Effector CD4-positive, alpha-beta T cell (primary cell): ENCODE measurements at regions not wholly inside any gene's neighbourhood (a gene's known extent, or its start where the extent isn't known, plus 50 kb on each side); places are given as distances from the start of the nearest gene placed in this dataset.

Source experiments
- DNase-seq: peaks from one replicate; pipeline ENCODE4 v3.0.0-alpha.2; 2020

DNA sequence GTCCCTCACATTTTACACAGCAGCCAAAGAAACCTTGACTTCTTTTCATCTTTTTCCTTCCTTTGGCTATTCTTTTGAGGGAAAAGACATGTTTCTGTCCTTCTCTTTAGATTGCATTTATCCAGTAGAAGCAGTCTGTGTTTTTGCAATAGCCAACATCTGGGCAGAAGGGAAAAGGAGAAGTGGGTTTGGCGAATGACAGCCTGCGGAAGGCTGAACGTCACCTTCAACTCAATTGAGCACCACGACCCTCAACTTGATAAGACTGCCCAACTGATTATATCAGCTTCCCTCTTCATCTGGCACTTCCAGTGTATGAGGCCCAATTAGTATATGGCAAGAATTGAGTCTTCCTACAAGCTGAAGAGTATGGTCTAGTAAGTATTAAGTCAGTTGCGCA, 1997.6 kb upstream of the WWC1 start:
- DNase-seq, result no peak

- no peak for DNase-seq
Observed at GRCh38 chr5:166302166-166302565, 1989.3 kb upstream of the WWC1 start.

- no peak for DNase-seq
Observed at GRCh38 chr5:166317425-166317824, 1974.0 kb upstream of the WWC1 start.

- no peak for DNase-seq
Observed at GRCh38 chr5:166320920-166321480, 1970.4 kb upstream of the WWC1 start.

- DNase-seq, result no peak
Observed at GRCh38 chr5:166324372-166324771, 1967.1 kb upstream of the WWC1 start.

DNA sequence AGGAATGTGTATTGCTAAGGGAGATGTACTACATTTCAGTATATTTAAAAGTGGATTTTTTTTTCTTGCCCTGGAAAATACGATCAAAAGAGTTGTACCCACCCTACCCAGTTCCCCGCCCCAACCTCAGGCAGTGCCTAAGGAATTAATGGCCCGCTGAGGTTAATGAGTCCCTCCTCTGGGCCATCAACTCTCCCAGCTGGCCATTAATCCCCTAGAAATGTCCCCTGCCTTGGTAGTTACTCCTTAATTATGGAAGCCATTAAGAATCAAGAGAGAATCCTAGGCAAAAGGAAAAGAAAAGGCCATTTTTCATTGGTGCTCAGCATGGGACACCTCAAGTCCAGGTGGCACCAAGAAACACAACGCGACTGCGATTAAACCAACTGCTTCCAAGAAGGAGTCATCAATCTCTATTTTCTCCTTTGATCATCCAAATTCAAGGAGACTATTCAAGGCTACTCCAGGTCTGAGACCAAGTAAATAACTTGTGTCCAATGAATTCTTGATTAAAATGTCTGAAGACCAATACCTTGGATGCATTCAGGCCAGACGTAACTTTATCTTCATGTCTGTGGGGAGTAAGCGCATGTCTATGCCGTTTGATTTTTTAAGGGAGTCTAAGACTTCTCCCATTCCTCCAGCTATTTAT, 1962.2 kb upstream of the WWC1 start:
- no peak for DNase-seq

DNA sequence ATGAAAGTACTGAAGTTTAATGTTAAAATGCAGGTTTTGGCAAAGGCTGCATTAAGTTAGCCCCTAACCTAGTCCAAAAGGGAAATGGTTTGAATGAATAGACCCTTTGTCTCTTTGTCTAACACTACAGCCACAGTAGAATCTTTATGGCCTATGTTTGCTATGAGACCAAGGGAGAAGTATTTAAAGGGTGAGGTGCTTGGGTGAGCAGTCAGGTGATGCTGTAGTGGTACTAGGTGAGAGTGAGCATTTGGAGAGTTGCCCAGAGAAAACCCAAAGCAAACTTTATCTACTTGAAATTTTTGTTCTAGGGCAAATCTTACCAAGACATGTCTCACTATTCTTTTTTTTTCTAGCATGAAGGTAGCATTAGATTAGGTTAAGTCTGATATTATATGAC, 1961.4 kb upstream of the WWC1 start:
- no peak for DNase-seq

DNA sequence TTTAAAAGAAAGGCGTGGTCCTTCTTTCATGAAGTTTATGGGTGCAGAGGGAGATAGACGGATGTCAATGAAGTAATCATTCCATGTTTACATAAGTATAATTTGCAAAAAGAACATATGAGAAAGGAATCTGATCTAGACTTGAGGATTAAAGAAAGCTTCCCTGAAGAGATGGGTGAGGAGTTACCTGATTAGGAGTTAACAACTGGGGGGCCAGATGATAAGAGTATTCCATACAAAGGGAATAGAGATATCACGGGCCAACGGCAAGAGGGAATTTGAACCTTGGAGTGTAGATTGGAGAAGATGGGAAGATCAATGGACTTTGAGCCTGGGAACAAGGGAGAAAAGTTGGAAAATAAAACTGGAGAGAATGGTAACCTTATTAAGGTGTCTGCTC, 1959.9 kb upstream of the WWC1 start:
- no peak for DNase-seq

- no peak for DNase-seq
Observed at GRCh38 chr5:166338801-166339200, 1952.6 kb upstream of the WWC1 start.

- DNase-seq, result no peak
Observed at GRCh38 chr5:166340039-166340438, 1951.4 kb upstream of the WWC1 start.

GRCh38 chr5:166341740-166342337, 1949.6 kb upstream of the WWC1 start:
- DNase-seq, result no peak

DNA sequence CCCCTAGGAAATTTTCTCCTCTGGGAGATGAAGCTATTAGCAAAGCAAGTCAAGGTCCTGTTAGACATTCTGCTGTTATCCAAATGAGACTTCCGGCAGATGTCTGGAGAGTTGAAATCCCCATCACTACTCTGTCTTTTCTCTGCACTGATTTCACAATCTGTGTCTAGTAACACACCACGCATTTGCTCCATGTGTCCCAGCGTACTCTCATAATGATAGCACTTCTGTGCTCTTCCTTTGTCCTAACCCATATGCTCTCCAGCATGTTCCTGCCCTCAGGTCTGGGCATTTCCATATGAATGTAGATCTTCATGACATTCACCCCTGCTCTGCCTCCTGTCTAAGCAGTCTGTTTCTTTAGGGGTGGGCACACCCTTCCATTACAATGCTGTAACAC, 1949.0 kb upstream of the WWC1 start:
- no peak for DNase-seq

DNA sequence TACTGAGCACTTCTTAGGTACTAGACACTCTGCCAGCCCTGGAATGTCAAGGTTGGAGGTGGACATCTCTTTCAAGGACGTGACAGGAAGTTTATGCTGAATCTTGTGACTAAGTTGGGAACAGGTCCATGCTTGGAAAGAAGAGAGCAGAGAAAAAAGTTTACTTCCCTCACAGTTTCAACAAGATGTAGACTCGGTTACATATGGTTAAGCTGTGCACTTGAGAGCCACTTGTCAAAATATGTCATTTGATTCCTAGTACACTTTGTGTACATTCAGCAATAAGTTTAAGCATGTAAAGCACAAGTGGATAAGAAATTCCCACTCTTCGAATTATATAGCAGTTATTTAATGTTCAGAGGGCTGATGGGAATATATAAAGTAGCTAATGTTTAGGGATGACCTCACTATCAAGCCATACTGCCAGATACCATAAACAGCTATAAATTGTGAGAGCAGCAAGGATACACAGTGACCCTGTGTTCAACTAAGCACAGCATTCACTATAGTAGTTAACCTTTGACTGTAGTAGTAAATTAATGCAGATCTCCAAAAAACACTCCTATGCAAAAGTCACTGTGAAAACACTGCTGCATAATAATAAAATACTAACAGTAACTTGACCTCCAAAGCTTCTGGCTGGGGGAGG, 1944.6 kb upstream of the WWC1 start:
- DNase-seq, result no peak

GRCh38 chr5:166349046-166349445, 1942.4 kb upstream of the WWC1 start:
- DNase-seq, result no peak

- no peak for DNase-seq
Observed at GRCh38 chr5:166353580-166353979, 1937.9 kb upstream of the WWC1 start.

- DNase-seq, result no peak
Observed at GRCh38 chr5:166354332-166354731, 1937.1 kb upstream of the WWC1 start.

GRCh38 chr5:166356096-166356495, 1935.3 kb upstream of the WWC1 start:
- DNase-seq, result no peak

DNA sequence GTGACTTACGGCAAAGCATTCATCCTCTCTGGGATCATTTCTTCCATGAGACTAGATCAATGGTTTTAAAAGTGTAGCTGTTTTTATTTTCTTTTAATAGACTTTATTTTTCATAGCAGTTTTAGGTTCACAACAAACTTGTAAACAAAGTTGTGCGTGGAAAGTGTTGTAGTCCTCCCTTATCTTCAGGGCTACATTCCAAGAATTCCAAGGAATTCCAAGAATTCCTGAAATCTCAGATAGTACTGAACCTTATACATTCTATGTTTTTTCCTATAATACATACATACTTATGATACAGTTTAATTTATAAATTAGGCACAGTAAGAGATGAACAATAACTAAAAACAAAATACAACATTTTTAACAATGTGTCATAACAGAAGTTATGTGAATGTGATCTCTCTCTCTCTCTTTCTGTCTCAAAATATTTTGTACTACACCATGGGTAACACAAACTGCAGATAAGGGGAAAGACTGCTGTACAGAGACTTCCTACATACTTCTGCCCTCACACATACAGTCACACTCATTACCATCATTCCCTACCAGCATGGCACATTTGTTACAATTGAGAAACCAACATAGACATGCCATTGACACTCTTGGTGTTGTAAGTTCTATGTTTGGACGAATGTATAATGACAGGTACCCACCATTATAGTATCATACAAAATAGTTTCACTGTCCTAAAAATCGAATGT, 1933.2 kb upstream of the WWC1 start:
- no peak for DNase-seq

DNA sequence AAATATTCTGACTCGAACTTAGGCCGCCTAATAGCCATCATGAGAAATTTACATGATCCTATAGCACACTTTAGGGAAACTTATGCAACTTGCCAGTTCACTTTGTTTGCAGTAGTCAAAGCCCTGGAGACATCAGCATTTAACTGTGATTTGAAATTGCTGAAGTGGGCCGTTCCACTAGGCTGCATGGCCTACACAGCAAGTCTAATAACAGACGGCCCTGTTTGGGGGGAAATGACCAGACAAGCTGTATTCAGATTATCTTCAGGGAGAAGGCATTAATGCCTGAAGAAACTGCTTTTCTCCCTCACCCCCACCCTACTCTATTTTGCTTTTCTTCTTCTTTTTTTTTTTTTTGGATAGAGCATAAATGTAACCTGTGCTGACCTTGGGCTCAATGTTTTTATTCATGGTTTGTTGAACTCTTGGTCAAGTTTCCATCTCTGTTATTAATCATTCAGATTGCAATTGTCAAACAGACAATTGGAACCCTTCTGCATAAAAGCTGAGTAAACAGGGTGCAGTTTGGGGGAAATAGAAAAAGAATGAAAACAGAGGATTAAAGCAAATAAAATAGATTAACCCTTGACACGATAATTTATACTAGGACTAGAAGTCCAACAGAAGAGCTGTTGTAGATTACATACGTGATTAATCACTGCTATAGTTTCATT, 1928.2 kb upstream of the WWC1 start:
- no peak for DNase-seq

- DNase-seq, result no peak
Observed at GRCh38 chr5:166365164-166365563, 1926.3 kb upstream of the WWC1 start.

DNA sequence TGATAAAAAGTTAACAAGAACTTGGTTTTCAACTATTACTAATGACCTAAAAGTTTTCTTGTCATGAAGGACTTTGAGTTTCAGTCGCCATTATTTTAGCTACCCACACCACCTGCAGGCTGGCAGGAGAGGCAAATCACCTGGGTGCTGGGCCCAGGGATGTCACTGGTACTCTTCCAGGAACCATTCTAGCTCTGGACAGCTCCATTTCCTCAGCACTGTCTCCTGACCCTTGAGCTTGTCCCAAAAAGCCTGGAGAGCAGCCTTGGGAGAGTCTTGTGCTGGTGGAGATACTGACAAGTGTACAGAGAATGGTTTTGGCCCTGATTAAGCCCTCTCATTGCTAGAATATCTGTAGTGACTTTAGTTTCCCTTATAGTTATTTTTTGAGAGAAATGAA, 1924.1 kb upstream of the WWC1 start:
- DNase-seq, result no peak

DNA sequence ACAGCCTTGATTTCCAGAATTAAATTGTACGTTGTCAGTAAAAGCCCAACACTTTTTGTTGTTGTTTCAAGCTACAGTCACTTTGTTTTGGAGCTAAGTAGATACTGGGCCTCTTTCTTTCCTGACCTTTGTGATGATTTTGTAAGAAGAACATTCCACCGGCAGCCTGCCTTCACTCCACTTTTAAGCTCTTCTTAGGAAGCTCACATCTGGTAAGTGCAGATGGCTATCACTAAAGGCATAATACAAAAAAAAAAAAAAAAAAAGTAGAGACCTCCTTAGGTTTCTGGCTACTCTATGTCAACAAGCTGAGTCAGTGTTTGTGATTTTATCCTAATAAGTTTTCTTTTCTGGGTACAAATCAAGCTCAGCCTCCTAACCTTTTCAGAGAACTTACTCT, 1922.1 kb upstream of the WWC1 start:
- no peak for DNase-seq

DNA sequence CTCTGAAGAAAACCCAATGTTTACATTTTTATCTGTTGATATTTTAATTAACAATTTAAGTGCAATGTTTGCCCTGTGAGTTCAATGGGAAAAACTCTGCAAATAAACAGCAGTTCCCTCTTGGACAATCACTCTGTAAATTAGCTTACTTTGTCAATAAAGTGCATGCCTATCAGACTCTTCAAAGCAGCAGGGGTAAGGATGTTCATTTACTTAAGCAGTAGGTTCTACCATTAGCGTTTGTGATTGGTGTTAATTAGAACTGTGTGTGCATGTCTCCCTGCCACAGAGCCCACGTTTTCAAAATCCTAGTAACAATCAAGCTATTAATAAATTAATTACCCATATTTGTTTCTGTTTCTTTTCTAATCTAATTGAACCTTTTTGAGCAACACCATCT, 1921.6 kb upstream of the WWC1 start:
- no peak for DNase-seq
